GM19467 (cell line): ENCODE measurements at regions not wholly inside any gene's neighbourhood (a gene's known extent, or its start where the extent isn't known, plus 50 kb on each side); places are given as distances from the start of the nearest gene placed in this dataset.

Source experiments
- ATAC-seq: cut with Tn5 transposase; IDR thresholded peaks from one replicate; pipeline ENCODE4 v1.9.1; 2021; ENCODE audit warnings: mild to moderate bottlenecking, moderate library complexity; ENCODE audit not compliant: unreplicated experiment

DNA sequence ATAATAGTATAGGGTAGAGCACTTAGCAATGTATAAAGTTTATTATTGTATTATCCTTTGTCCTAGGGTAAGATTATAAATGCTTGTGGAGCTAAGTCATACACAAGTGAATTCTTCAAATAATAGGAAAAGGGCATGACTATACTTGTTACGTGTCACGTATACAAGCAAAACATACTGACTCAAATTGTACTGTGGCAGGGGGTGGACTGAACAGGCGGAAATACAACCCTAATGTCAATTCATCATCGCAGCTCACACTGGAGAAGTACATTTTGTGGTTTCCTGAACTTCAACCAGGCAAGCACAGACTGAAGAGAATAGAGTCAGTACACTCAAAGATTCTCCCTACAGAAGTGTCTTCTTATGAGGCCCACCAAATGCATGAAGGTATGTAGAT lies 201.0 kb downstream of the MBD2 start:
- no peak for ATAC-seq

GRCh38 chr18:54020966-54021365 lies 203.5 kb downstream of the MBD2 start:
- no peak for ATAC-seq

- no peak for ATAC-seq
Observed at GRCh38 chr18:54020156-54020745, 204.2 kb downstream of the MBD2 start.

GRCh38 chr18:54019641-54020040 lies 204.8 kb downstream of the MBD2 start:
- no peak for ATAC-seq

DNA sequence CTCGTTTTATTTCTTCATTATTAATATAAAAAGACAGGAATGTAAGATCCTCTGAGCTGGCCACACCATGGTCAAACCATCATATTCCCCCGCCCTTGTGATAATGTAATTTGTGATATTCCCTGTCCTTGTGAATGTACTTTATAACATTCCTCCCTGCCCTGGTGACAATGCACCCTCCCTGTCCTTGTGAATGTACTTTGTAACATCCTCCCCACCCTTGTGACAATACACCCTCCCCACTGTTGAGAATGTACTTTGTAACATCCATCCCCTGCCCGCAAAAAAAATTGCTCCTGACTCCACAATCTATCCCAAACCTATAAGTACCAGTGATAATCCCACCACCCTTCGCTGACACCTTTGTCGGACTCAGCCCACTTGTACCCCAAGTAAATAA lies 211.0 kb downstream of the MBD2 start:
- ATAC-seq = no peak

DNA sequence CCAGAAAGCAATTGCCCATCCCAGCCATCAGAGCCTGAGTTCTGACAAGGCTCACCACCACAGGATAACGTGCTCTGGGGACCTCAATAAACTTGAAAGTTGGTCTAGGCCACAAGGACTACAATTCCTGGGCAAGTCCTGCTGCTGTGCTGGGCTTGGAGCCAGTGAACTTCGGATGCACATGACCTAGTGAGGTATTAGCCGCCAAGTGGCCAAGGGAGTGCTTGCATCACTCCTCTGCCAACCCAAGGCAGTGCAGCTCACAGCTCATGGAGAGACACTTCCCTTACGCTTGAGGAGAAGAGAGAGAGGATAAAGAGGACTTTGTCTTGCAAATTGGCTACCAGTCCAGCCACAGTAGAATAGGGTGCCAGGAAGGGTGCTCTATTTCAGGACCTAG lies 219.6 kb downstream of the MBD2 start:
- ATAC-seq = no peak

DNA sequence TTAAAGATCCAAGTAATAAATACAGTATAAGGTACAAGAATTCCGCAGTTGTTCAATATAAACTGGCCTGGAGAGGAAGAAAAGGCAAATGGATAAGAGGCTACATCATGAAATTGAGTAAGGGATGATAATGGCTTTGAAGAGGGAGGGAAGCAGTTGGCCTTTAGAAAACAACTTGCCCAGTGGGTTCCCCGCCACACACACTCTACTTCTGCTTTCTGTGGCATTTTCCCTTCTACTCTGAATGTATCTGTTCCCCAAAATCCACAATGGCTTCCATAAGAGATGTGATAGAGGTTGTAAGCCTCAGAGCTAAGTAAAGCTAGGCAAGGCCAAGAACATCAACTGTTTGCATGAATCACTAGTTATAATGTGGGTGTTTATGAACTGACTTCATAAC lies 221.3 kb downstream of the MBD2 start:
- no peak for ATAC-seq

DNA sequence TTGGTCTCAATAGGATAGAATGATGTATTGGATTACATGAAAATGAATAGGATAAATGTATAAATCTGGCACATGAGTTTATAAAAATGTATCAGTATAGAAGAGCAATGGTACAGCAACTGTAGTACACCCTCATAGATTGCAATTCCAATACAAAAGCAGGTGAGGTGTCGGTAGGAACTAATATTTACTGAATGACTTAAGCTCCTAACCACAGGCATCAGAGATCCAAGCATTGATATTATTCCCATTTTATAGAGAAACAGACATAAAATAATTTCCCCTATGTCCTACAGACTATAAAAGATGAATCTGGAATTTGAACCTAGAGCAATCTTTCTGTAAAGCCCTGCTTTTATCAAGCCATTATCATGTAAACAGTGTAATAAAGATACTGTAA lies 227.4 kb downstream of the MBD2 start:
- ATAC-seq = no peak

DNA sequence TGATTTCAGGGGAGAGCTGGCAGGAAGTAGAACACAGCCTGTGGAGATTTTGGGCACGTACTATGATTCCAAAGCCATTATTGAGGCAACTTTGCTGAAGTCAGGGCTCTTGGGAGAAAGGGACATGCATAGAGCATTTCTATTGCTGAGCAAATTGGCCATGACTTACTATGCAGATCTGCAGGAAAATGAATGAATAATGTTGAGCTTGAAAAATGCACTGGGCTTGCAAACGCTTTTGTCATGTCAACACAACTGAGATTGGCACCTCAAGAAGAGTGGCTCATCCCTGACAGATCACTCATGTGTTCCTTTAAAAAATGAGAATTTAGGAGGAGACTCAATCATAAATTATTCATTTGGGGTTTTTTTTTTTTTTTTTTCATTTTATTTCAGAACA lies 230.5 kb downstream of the MBD2 start:
- ATAC-seq = no peak

DNA sequence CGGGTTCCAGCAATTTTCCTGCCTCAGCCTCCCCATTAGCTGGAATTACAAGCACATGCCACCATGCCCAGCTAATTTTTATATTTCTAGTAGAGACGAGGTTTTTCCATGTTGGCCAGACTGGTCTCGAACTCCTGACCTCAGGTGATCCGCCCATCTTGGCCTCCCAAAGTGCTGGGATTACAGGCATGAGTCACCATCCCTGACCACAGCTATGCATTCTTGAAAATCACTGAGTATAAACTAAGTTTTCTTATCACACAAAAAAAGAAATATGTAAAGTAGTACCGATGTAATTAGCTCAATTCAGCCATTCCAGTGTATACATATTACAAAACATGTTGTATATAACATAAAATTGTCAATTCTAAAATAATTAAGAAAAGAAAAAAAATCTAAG lies 232.7 kb downstream of the MBD2 start:
- no peak for ATAC-seq

GRCh38 chr18:53991202-53991601 lies 233.3 kb downstream of the MBD2 start:
- ATAC-seq = no peak

- no peak for ATAC-seq
Observed at GRCh38 chr18:53990485-53990884, 234.0 kb downstream of the MBD2 start.

GRCh38 chr18:53984021-53984420 lies 240.4 kb downstream of the MBD2 start:
- ATAC-seq = no peak

- ATAC-seq = no peak
Observed at GRCh38 chr18:53971331-53971730, 253.1 kb downstream of the MBD2 start.

DNA sequence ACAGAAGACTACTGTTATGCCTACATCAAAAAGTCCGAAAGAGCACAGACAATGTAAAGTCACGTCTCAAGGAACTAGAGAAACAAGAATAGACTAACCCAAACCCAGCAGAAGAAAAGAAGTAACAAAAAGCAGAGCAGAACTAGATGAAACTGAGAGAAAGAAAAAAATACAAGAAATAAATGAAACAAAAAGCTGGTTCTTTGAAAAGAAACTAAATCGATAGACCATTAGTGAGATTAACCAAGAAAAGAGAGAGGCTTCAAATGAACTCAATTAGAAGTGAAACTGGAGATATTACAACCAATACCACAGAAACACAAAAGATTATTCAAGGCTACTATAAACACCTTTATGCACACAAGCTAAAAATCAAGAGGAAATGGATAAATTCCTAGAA lies 271.8 kb downstream of the MBD2 start:
- ATAC-seq = no peak

- ATAC-seq = no peak
Observed at GRCh38 chr18:53950545-53950944, 273.9 kb downstream of the MBD2 start.

- no peak for ATAC-seq
Observed at GRCh38 chr18:53948991-53949390, 275.5 kb downstream of the MBD2 start.

DNA sequence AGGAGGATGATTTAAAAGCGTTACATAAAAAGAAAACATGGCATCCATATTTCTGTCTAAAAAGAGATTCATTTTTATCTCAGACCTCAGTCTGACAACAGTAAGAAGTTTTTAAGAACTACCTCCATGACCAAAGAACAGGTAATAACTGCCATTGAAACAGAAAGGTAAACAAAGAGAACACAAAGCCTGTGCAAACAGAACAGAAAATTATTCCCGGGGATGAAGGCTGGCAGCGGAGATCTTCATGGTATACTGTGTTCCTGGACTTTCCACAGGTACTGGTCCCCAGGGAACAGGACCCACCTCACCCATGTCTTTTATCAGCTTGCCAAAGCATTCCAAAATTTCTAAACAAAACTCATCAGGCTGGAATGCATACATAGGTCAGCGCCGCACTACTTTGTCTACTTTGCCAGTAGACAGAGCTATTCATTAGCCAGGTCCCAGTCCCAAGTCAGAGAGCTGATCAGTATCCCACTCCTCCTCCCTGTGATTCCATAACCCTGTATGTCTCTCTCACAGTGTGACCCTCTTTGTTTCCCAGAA lies 277.3 kb downstream of the MBD2 start:
- ATAC-seq = no peak

- ATAC-seq = no peak
Observed at GRCh38 chr18:53946594-53946993, 277.9 kb downstream of the MBD2 start.

DNA sequence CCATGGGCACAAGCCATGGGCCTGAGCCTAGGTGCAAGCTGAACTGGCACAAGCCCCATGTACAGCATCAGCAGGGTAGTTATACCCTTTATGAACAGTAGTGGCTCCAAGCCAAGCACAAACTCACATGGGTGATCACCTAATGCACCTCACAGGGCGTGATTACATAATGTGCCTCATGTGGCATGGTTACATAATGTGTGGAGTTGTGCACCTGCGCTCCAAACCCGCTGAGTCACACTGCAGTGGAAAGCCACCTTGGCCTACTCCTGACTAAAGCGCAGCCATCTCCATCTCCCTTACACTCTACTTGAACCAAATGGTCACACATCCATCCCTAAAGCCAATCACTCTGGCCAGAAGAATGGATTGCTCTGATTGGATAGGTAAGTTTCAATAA lies 279.7 kb downstream of the MBD2 start:
- ATAC-seq = no peak

DNA sequence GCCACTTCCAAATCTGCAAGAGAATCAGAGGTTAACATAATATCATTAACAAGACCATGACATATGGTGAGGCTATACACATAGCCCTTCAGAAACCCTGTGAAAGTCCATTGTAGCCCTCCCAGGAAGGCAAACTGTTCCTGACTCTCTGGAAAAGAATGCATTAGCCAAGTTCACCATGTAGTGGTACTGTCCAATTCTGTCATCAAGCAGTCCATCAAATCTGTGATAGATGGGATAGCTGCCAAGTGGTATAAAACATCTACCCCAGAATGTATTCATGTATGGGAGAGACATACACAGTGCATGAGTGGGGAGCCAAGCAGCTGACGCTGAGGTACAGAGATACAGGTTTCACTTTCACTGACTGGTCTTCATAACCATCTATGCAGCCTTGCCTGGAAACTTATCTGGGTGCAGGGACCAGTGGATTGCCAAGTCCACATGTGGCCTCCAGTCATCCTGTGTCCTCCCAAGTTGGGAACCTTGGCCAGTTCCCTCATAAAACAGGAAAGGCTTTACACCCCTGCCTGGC lies 281.1 kb downstream of the MBD2 start:
- no peak for ATAC-seq

GRCh38 chr18:53941601-53942338 lies 282.7 kb downstream of the MBD2 start:
- no peak for ATAC-seq
